ENCODE measurements at regions not wholly inside any gene's neighbourhood (a gene's known extent, or its start where the extent isn't known, plus 50 kb on each side); places are given as distances from the start of the nearest gene placed in this dataset.

DNA sequence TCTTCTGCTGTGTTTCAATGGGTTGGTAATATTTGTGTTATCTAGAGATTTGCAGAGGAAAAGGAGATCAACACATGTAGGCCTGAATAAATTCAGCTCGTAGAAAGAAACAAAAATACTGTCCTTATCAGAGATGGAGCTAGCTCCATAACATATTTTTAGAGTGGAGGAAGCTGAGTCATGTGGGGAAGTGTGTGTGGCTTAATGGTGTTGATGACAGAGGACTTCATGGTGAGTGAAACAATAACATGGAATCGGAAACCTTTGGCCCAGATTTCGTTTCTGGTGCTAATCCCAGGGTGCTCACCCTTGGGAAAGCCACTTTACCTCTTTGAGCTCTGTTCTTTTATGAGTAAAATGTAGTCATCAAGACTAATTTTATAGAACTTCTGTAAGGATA, 825.0 kb downstream of the TLR4 start:
- no peak for DNase-seq

- no peak for DNase-seq
Observed at GRCh38 chr9:118529624-118530214, 825.5 kb downstream of the TLR4 start.

DNA sequence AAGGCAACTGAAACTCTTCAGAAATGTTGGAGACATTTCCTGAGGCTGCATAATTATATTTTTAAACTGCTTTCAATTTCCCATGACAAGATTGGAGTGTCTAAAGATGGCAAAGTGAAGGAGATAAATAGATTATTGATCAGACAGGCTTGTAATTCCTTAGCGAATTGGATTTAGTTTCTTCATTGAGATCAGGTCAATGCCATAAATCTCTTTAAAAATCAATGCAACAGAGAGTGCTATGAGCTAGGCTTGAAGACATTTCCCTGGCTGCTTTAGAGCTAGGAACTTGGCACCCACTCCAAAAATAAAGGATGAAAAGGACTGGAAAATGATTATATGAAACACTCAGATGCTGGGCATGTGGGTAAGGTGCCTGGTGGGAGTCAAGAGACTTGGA, 828.4 kb downstream of the TLR4 start:
- DNase-seq: no peak

DNA sequence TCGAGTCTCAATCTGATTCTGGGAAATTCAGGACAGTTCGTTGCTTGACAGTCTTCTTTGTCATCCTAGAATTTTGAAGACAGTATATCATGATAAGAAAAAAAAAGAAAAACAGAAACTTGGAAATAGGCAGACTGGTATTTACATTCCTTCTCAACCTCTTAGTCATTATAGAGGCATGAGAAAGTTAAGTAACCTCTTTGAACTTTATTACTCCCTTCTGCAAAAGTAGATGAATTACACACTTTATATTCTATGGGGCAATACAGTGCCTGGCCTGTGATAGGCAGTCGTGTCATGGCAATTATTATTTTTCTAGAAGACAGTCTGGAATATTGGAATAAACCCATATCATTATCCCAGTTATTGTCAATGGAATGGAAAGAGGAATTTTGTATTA, 828.9 kb downstream of the TLR4 start:
- DNase-seq: no peak

DNA sequence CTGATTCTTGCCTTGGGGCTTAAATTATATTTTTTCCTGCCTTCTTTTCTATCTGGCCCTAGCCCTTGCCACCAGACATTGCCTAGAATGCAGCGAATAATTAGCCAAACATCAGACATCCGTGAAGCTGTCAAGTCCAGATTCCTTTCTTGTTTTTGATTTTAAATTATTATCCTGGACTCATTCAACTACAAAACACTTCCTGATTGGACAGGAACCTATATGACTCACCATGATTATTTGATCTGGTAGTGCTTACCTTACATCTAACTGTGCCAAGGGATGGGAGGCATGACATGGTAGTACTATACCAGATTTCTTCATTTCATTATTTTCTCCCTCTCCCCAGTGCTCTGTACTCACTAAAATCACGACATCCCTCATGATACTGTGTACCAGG, 829.6 kb downstream of the TLR4 start:
- DNase-seq: no peak

DNA sequence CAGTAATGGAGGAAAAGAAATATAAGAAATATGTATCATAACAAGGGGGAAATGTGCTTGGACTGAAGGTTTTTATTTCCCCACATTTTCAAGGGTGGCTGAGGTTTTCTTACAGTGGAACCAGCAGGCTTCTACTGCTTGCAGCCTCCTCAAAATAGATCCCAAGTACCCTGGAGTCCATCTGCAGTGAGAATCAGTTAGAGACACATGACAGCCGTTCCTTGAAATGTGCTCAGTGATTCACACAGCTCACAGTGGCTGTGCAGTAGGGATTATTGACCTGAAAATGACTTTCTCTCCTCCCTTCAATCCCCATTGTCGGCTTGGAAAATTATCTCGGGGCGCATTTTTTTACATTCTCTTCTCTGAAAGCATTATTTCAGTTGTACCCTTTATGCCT, 832.0 kb downstream of the TLR4 start:
- no peak for DNase-seq

GRCh38 chr9:118538959-118539358, 830.3 kb downstream of the BRINP1 start:
- no peak for DNase-seq

GRCh38 chr9:118553465-118553864, 815.8 kb downstream of the BRINP1 start:
- DNase-seq: no peak

GRCh38 chr9:118554987-118555386, 814.2 kb downstream of the BRINP1 start:
- DNase-seq: no peak

DNA sequence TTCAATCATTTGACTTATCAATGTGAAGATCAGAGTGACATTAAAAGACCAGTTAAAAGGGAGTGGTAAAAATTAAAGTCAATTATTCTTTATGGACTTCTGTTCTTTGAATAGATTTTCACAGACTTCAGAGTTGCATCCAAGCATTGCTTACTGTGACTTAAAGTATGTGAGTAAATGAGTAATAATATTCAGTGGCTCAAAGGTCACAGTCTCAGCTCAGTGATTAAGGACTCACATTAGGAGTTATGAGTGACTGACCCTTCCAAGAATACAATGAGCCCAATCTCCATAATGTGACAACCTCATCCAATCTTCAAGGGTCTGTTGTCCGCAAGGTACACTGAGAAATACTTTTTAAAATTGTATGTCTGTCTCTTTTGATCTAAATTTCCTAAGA, 811.2 kb downstream of the BRINP1 start:
- DNase-seq: no peak

DNA sequence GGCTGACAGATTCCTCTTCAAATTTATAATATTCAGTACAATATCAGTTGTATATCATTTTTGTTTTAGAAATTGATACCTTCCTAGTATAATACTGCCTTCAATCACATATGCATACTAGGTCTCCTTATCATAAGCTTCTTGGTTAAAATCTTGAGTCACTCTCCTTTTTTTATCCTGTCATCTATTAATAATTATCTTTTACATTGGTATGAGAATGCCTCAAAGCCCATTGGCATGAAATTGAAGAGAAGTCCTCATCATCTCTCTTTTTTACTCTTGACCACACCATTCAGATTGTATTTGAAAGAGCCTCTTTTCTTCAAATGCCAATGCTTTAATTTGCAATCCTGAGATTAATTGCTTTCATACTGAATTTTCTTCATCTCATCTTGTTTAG, 810.3 kb downstream of the BRINP1 start:
- no peak for DNase-seq

GRCh38 chr9:118561051-118561450, 808.2 kb downstream of the BRINP1 start:
- DNase-seq: no peak

DNA sequence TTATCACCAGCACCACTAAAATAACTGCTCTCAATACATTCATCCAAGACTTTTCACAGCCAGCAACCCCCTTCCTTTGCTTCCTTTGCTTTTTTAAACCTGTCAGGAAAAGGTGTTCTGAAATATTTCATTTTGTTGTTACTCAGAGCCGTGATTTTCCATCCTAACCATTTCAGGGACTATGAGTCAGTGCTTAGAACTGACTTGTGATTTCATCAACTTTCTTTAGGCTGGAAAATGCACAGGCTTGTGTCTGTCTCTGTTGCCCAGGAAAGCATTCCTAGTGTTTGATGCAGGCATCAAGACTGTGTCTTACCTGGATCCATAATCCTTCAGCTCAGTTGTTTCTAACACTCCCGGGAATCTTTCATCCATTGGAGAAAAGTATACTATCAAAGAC, 805.6 kb downstream of the BRINP1 start:
- DNase-seq: no peak

GRCh38 chr9:118567861-118568260, 801.4 kb downstream of the BRINP1 start:
- no peak for DNase-seq

DNA sequence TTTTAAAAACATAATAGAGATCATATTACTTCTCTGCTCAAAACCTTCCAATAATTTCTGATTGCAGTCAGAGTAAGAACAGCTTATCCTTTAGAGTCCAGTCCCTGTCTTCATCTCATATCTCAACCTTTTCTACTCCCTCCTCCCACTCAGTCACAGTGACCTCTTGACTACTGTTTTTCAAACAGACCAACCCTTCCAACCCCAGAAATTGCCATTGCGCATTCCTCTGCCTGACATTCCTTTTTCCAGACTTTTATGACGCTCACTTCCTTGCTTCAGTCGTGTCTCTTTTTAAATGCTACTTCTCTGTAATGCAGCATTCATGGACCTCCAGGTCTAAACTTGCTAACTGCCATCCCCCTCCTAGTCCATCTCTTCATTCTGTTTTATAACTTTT, 800.5 kb downstream of the BRINP1 start:
- no peak for DNase-seq

DNA sequence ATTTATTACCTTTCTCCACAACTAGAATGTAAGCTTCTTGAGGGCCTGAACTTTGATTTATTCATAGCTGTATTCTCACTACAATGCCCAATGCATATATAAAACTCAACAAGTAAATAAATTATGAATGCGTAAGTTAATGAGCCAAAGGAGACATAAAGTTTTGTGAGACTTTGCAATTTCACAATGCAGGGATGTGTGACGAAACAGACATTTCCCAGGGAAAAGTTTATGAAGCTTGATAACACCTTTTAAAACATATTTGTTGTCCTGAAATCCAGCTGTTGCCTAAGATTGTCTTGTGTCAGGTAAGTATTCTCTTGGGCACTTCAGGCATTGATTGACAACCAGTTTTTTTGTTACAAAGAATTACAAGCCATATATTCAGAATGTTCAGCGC, 800.1 kb downstream of the BRINP1 start:
- no peak for DNase-seq

GRCh38 chr9:118570066-118570465, 799.2 kb downstream of the BRINP1 start:
- DNase-seq: no peak

DNA sequence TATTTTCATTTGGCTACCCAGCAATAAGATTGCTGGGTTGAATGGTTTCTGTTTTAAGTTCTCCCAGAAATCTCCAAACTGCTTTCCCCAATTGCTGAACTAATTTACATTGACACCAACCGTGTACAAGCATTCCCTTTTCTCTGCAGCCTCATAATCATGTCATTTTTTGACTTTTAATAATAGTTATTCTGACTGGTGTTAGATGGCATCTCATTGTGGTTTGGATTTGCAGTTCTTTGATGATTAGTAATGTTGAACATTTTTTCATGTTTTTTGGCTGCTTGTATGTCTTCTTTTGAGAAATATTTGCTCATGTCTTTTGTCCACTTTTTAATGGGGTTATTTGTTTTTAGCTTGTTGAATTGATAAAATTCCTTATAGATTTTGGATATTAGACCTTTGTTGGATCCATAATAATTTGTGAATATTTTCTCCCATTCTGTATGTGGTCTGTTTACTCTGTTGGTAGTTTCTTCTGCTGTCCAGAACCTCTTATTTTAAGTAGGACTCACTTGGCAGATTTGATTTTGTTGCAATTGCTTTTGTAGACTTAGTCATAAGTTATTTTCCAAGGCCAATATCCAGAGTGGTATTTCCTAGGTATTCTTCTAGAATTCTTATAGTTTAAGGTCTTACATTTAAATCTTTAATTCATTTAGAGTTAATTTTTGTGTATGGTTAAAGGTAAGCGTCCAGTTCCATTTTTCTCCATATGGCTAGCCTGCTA, 793.7 kb downstream of the BRINP1 start:
- no peak for DNase-seq

DNA sequence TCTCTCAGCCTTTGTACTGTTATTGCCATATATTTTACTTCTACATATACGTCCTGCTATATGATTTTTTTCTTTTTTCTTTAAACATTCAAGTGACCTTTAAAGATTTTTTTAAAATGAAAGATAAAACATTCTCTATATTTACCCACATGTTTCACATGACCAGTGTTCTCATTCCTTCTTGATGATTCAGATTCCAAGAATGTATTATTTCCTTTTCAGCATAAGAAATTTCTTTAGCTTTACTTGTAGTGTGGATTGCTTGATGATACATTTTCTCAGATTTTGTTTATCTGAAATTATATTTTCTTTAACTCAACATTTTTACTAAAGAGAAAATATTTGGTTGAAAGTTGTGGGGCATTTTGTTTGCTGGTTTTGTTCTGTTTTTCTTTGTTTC, 792.1 kb downstream of the BRINP1 start:
- DNase-seq: no peak

- DNase-seq: no peak
Observed at GRCh38 chr9:118578467-118578866, 790.8 kb downstream of the BRINP1 start.

DNA sequence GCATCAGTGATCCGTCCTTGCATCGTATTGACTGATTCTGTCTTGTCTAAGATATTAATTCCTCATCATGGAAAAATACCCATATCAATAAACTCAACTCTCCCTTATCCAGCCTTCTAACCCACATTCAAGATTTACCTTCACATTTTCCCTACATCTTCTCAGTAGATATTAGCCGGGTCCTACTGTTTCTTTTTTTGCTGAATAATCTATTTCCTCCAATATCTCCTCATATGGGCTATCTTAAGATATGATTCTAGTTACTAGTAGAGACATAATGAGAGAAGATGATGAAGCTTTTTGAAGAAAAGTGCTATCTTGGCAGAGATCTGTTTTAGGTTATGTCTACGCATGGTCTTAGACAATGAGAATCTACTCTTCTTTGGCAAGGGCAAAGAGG, 785.8 kb downstream of the BRINP1 start:
- no peak for DNase-seq

GRCh38 chr9:118586978-118587377, 782.3 kb downstream of the BRINP1 start:
- DNase-seq: no peak

DNA sequence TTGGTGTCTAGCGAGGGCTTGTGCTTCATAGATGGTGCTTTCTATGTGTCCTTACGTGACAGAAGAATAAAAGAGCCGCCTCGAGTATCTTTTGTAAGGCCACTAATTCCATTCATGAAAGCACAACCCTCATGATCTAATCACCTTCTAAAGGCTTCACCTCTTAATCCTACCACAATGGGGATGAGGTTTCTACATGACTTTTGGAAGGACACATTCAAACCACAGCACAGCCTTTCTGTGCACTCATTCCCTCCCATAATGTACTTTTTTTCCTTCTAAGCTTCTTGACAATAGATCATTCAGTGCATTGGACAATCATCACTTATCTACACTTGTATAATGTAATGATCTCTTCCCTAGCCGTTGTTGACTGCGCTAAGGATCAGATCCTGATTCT, 774.8 kb downstream of the BRINP1 start:
- DNase-seq: no peak

- DNase-seq: no peak
Observed at GRCh38 chr9:118595719-118596305, 773.4 kb downstream of the BRINP1 start.

Measured in GOT3 (cell line).